DND-41 (cell line): ENCODE measurements at regions not wholly inside any gene's neighbourhood (a gene's known extent, or its start where the extent isn't known, plus 50 kb on each side); places are given as distances from the start of the nearest gene placed in this dataset.

ENCODE experiments used
- ATAC-seq: fragments of 200-7000 bp; cut with Tn5 transposase; 3 replicates; pipeline ENCODE4 v1.9.1; 2021; ENCODE audit warnings: low read depth; ENCODE audit not compliant: insufficient read depth
- DNase-seq: peaks from one replicate; pipeline ENCODE4 v3.0.0-alpha.2; 2020
- H2AFZ ChIP-seq: 2 replicates; pipeline ENCODE4 v1.6.0; 2012; ENCODE audit warnings: low read depth, low read length
- H3K27ac ChIP-seq: 2 replicates; pipeline ENCODE4 v1.5.1; 2012; ENCODE audit warnings: low read length, inconsistent platforms
- H3K27me3 ChIP-seq: fragments of 200-600 bp; sonication (generic); 2 replicates; pipeline ENCODE4 v1.6.0; 2012; ENCODE audit warnings: low read length, mild to moderate bottlenecking, inconsistent platforms; ENCODE audit not compliant: insufficient read depth, poor library complexity
- H3K36me3 ChIP-seq: 2 replicates; pipeline ENCODE4 v1.5.1; 2012; ENCODE audit warnings: low read length, inconsistent platforms; ENCODE audit not compliant: insufficient read depth
- H3K4me1 ChIP-seq: 2 replicates; pipeline ENCODE4 v1.5.1; 2012; ENCODE audit warnings: mild to moderate bottlenecking, low read length; ENCODE audit not compliant: insufficient read depth
- H3K4me2 ChIP-seq: 2 replicates; pipeline ENCODE4 v1.6.0; 2012; ENCODE audit warnings: mild to moderate bottlenecking, moderate library complexity, low read length, inconsistent platforms; ENCODE audit not compliant: insufficient read depth
- H3K4me3 ChIP-seq, 2 experiments: fragments of 200-600 bp in 1 of 2; shearing (Covaris generic) in 1 of 2; 2 replicates each; pipeline ENCODE4 v1.5.1; 2012 to 2016; ENCODE audit warnings: inconsistent platforms in 2 of 2, low read length in 2 of 2, mild to moderate bottlenecking in 2 of 2, low read depth in 1 of 2, moderate library complexity in 1 of 2
- H3K79me2 ChIP-seq: 2 replicates; pipeline ENCODE4 v1.6.0; 2012; ENCODE audit warnings: low read length, inconsistent platforms; ENCODE audit not compliant: insufficient read depth
- H3K9ac ChIP-seq: 2 replicates; pipeline ENCODE4 v1.6.0; 2012; ENCODE audit warnings: low read depth, mild to moderate bottlenecking, inconsistent platforms, low read length, moderate library complexity
- H3K9me3 ChIP-seq: 2 replicates; pipeline ENCODE4 v1.5.1; 2012; ENCODE audit warnings: low read length, moderate library complexity, mild to moderate bottlenecking, inconsistent platforms; ENCODE audit not compliant: insufficient read depth, severe bottlenecking
- H4K20me1 ChIP-seq: 2 replicates; pipeline ENCODE4 v1.6.0; 2012; ENCODE audit warnings: low read length; ENCODE audit not compliant: insufficient read depth
- EZH2 ChIP-seq: IDR thresholded peaks from 3 replicates; pipeline ENCODE4 v1.6.1; 2012; ENCODE audit warnings: borderline replicate concordance, low read depth, mild to moderate bottlenecking, moderate library complexity, low read length, inconsistent platforms; ENCODE audit not compliant: severe bottlenecking
- TF ChIP-seq, protein P1 (sequence below): IDR thresholded peaks from 2 replicates; pipeline ENCODE4 v1.5.1; 2012; ENCODE audit warnings: borderline replicate concordance, low read length, moderate library complexity, mild to moderate bottlenecking; ENCODE audit not compliant: poor library complexity, severe bottlenecking; ENCODE audit errors: extremely low read depth

DNA sequence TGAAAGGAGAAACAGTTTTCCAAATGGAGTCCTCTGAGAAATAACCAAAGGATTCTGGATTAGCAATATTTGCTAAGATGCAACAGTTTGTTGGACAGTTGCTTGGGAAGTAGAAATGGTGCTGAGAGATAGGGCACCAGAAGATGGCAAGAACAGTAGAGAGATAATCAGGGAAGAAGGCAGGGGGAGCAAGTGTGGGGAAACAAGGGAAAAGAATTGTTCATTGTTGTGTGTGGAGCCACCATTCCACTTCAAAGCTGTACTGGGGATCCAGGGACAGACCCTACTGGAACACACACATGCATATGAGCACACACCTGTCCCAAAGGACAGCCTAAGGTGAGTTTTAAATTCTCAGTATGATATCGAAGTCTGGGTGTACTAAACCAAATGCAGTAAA, 152.5 kb downstream of the ZNF608 start:
- Histone ChIP-seq H2AFZ (no peak overlapping the region), H3K4me2 (no peak overlapping the region), H4K20me1 (no peaks in the 10 kb centered on the region), H3K36me3 (no peaks in the 10 kb centered on the region), H3K79me2 (no peaks in the 10 kb centered on the region), H3K9me3 (no peaks in the 10 kb centered on the region), H3K9ac (no peak overlapping the region), H3K27me3 (no peaks in the 10 kb centered on the region), H3K4me1 (peaks cover 23% of the 10 kb centered on the region), H3K4me3 (no peak overlapping the region), H3K27ac (no peak overlapping the region)
- no peak for TF ChIP-seq EZH2
- TF ChIP-seq, protein P1, sequence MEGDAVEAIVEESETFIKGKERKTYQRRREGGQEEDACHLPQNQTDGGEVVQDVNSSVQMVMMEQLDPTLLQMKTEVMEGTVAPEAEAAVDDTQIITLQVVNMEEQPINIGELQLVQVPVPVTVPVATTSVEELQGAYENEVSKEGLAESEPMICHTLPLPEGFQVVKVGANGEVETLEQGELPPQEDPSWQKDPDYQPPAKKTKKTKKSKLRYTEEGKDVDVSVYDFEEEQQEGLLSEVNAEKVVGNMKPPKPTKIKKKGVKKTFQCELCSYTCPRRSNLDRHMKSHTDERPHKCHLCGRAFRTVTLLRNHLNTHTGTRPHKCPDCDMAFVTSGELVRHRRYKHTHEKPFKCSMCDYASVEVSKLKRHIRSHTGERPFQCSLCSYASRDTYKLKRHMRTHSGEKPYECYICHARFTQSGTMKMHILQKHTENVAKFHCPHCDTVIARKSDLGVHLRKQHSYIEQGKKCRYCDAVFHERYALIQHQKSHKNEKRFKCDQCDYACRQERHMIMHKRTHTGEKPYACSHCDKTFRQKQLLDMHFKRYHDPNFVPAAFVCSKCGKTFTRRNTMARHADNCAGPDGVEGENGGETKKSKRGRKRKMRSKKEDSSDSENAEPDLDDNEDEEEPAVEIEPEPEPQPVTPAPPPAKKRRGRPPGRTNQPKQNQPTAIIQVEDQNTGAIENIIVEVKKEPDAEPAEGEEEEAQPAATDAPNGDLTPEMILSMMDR, result no peak
- DNase-seq (no peak), ATAC-seq (no peak)

DNA sequence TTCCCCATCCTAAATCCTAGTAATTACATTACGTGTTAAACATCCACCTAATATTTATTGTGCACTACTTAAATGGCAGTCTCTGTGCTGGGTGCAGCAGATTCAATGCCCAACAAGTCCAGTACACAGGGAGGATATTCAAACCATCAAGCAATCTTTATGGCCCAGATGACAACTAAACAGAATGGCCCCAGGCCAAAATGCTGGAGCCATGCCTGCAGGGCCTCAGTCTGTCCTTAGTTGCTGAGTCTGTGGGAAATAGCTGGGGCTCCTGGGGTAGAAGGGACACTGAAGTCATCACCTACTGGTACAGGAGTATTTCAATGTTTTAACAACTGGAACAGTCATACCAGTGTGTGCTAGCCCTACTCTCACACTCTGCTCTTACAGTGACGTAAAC, 153.5 kb downstream of the ZNF608 start:
- Histone ChIP-seq H3K27ac (no peak overlapping the region), H2AFZ (no peak overlapping the region), H3K27me3 (no peaks in the 10 kb centered on the region), H3K79me2 (no peaks in the 10 kb centered on the region), H3K36me3 (no peaks in the 10 kb centered on the region), H3K4me3 (no peak overlapping the region), H3K9ac (no peak overlapping the region), H3K4me2 (no peak overlapping the region), H3K4me1 (peaks cover 13% of the 10 kb centered on the region), H3K9me3 (no peaks in the 10 kb centered on the region), H4K20me1 (no peaks in the 10 kb centered on the region)
- no peak for DNase-seq
- no peak for ATAC-seq
- TF ChIP-seq EZH2, result no peak
- TF ChIP-seq, protein P1, result no peak

DNA sequence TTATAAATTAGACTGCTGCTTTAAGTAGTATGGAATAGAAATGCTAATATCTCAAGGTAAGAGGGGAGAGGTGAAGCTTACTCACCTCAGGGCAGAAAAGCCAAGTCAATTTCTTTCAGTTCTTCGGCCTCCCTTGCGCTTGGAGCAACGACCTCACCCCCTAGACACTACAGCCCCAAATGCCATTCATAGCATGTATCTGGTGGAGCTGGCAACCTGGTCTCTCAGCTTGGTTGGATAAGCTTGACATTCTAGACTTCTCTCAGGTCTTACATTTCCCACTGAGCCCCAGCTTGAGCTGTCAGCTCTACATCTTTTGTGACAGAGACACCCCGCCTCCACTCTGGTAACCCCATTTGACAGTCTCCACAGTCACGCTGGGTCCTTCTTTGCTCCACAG, 154.9 kb downstream of the ZNF608 start:
- DNase-seq, result no peak
- TF ChIP-seq, protein P1, result no peak
- no peak for TF ChIP-seq EZH2
- no peaks in the 10 kb centered on the region for H3K27me3 ChIP-seq
- H3K9me3 ChIP-seq, result no peaks in the 10 kb centered on the region
- peaks cover under 1% of the 10 kb centered on the region for H3K4me1 ChIP-seq
- no peaks in the 10 kb centered on the region for H4K20me1 ChIP-seq
- H2AFZ ChIP-seq, result no peak overlapping the region
- no peak overlapping the region for H3K4me3 ChIP-seq
- no peak for ATAC-seq
- no peaks in the 10 kb centered on the region for H3K79me2 ChIP-seq
- no peak overlapping the region for H3K9ac ChIP-seq
- no peak overlapping the region for H3K4me2 ChIP-seq
- H3K27ac ChIP-seq, result no peak overlapping the region
- no peaks in the 10 kb centered on the region for H3K36me3 ChIP-seq

DNA sequence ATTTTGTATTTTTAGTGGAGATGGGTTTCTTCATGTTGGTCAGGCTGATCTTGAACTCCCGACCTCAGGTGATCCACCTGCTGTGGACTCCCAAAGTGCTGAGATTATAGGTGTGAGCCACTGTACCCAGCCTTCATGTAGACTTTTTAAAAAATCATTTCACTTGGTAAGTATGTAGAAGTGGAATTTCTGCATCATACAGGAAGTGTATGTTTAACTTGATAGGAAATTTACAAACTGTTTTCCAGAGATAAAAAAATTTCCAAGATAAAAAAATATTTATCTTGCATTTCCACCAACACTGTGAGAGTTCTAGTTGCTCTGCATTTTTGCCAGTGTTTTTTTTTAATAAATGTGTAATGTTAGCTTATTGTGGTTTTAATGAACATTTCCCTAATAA, 155.8 kb downstream of the ZNF608 start:
- no peaks in the 10 kb centered on the region for H3K79me2 ChIP-seq
- no peak overlapping the region for H3K4me2 ChIP-seq
- no peak overlapping the region for H3K27ac ChIP-seq
- H3K4me1 ChIP-seq, result no peaks in the 10 kb centered on the region
- no peak overlapping the region for H2AFZ ChIP-seq
- DNase-seq (no peak), ATAC-seq (no peak)
- no peak overlapping the region for H3K9ac ChIP-seq
- H3K27me3 ChIP-seq, result no peaks in the 10 kb centered on the region
- no peaks in the 10 kb centered on the region for H3K36me3 ChIP-seq
- no peak overlapping the region for H3K4me3 ChIP-seq
- TF ChIP-seq, protein P1, result no peak
- TF ChIP-seq EZH2, result no peak
- no peaks in the 10 kb centered on the region for H4K20me1 ChIP-seq
- H3K9me3 ChIP-seq, result no peaks in the 10 kb centered on the region
